GM18519 (cell line): ENCODE measurements at regions not wholly inside any gene's neighbourhood (a gene's known extent, or its start where the extent isn't known, plus 50 kb on each side); places are given as distances from the start of the nearest gene placed in this dataset.
"Not testable (repeated sequence)": the region's sequence is repeated elsewhere in the genome, so short reads cannot be mapped to it uniquely, and the experiment has no call there.

ENCODE experiments used
- ATAC-seq: cut with Tn5 transposase; IDR thresholded peaks from one replicate; pipeline ENCODE4 v1.9.1; 2021; ENCODE audit warnings: mild to moderate bottlenecking, moderate library complexity; ENCODE audit not compliant: unreplicated experiment, low FRiP score

DNA sequence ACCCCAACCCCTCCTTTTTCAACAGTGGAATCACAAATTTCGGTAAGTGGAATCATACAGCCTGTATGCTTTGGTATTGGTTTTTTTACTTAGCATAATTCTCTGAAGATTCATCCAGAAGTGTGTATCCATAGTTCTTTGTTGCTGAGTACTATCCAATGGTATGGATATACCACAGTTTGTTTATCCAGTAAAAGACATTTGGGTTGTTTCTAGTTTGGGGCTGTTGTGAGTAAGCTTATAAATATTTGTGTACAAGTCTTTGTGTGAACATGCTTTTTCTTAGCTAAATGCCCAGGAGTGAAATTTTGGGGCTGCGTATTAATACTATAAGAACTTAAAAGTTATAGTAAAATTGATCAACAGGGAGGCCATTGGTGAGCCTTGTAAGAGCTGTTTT, 57.5 kb upstream of the GC start:
- ATAC-seq: no peak

DNA sequence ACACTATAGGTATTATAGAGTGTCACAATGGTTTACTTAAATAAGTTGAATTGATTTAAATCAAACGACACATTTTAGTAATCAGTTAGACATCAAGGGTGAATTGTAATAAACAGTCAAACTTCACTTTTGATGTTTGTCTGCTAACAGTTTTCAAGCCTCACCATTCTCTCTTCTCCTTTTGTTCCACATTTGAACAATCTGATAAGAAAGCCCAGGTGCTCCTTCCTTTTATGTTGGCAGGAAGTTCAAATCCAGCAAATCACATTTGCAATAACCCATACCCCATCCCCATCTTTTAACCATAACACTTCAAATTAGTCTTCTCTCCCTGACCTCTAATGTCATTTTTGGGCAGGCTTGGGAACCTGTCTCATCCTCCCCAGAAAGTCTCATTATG, 63.4 kb upstream of the GC start:
- ATAC-seq: no peak

DNA sequence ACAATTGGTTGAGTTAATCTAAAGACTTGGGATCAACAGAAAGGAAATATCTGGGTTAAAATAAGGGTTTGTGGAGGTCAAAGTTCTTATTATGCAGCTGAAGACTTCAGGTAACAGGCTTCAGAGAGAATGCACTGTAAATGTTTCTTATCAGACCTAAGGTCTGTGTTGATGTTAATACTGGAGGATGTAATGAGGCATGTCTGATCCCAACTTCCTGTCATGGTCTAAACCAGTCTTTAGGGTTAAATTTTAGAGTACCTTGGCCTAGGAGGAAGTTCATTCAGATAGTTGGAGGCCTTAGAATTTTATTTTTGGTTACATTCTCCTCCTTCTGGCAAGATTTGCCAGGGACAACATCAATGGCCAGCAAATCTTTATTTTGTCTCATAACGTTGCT, 72.1 kb upstream of the GC start:
- no peak for ATAC-seq

DNA sequence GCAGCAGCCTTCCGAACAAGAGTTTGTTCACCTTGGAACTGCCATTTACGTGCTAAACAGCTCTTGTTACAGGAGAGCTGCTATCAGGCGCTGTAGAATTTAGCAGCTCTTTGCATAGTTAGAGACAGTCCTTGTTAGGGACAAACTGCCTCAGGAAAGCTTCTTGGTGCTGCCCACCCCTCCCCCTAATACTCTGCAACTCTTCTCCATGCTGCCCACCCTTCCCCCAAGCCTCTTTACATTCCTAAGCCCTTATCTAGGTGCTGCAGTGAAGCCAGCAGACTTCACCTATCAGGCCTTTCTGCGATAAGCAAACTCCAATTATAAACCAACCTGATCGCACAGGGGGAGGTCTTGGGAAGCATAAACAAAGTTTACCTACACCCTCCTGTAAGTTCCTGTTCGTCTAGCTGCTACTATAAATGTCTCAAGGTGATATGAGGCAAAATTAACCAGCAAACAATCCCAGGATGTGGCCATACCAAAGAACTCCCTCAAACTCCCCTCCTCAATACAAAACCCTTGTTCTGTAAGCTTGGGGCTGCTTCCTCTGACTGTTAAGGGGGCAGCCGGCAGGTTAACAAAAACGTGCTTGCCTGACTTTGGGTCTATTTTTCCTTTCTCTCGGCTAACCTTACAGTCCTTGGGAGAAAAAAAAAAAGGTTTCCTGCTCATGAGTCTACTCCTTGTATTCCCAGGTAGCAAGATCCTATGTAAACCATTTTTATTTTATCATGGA, 74.0 kb upstream of the GC start:
- ATAC-seq: no peak

DNA sequence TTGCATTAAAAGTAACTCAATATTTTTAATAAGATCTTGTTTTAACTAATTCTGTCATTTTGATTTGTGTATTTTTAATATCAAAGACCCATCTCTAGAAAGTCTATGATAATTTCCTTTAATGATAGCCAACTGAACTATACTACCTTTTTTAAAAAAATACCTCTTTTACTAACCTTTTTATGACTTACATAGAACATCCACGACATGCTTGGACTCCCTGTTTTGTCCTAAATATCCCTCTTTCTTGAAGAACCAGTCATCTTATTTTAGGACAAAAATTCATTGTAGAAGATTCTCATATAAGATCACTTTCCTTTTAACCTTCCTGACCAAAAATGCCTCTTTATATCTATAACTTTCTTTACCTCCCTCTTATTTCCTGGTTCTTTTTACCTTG, 76.8 kb upstream of the GC start:
- ATAC-seq: no peak

DNA sequence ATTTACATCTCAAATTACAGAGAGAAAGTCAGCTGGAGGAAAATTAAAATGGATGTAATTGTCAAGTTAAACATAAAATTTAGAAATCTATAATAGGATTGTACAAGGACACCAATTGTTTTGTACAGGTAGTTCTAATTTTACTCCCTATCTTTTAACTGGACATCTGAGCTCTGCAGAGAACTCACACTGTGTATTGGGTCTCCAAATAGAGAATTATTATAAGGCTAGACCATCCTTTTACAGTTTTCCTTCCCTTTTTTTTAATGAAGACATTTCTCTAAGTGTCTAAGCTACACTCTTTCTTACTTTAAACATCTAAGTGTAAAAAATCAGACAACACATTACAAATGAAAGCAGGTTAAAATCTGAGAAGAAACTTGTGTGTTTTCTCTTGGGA, 78.4 kb upstream of the GC start:
- no peak for ATAC-seq

DNA sequence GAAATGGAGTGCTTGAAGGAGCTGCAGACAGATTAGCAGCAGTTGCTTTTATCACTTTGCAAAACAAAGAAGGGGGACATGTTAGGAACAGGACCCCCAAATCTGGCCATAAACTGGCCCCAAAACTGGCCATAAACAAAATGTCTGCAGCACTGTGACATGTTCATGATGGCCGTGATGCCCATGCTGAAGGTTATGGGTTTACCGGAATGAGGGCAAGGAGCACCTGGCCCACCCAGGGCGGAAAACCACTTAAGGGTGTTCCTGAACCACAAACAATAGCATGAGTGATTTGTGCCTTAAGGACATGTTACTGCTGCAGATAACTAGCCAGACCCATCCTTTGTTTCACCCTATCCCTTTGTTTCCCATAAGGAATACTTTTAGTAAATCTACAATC, 79.6 kb upstream of the GC start:
- ATAC-seq: no peak

DNA sequence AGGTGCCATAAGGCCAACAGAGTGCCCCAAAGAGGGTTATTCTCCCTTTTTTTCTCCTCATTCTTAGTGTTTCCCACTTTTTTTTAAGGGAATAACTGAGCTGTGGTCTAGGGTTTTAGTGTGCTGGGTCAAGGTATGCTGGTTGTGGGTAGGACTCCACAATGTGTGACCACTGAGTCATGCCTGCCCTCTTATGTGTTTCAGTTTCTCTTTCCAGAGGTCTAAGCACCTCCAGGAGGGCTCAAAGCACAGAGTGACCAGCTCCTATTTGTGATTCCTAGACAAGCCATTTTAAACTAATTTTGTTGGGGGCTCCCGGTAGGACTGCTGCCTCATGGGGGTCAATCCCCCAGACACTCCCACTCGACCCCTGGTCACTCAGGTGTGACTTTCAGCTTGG, 80.5 kb upstream of the GC start:
- ATAC-seq: no peak

DNA sequence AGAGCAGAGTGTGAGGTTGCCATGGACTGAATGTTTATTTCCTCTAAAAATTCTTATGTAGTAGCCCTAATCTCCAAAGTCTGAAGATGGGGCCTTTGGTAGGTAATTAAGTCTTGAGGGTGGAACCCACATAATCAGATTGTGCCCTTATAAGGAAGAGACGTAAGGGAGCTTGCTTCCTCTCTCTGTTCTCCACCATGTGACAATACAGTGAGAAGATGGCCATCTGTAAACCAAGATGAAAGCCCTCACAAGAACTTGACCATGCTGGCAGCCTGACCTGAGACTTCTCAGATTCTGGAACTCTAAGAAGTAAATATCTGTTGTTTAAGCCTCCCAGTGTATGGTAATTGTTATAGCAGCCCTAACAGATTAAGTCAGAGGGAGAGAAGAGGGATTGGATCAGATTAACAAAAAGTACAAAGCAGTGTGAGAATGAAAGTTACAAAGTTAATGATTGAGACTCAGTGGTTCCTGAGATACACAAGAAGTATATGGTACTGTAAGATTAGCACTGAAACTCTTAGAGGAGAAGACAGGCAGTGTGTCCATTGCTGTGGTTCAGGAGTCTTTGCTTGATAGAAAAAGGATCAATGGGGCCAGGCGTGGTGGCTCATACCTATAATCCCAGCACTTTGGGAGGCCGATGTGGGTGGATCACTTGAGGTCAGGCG, 82.5 kb upstream of the GC start:
- no peak for ATAC-seq

DNA sequence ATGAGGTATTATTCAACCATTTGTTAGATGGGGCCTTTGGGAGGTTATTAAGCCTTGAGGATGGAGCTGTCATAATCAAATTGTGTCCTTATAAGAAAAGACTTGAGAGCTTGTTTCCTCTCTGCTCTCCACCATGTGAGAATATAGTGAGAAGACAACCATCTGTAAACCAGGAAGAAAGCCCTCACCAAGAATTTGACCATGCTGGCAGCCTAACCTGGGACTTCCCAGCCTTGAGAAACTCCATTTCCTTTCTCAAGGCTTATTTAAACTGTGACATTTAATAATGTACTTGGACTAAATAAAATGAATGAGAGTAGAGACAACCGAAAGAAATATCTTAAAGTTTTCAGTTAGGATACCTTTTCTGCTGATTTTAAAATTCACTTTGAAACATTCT, 83.7 kb upstream of the GC start:
- no peak for ATAC-seq

DNA sequence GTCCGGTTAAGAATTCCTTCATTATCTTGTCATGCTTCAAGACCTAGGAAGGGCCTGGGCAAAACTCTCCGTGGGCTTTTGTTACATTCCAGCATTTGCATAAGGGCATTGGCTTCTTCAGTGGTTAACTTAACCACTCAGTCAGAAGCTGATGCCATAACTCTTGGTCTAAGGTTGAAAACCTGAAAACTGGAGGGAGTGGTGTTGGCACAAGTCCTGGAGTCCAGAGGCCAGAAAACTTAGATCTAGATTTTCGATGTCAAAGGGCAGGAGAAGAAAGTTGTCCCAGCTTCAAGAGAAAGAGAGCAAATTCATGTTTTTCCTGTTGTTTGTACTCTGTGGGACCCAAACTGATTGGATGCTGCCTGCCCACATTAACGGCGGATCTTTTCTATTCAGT, 86.6 kb upstream of the GC start:
- ATAC-seq: no peak

DNA sequence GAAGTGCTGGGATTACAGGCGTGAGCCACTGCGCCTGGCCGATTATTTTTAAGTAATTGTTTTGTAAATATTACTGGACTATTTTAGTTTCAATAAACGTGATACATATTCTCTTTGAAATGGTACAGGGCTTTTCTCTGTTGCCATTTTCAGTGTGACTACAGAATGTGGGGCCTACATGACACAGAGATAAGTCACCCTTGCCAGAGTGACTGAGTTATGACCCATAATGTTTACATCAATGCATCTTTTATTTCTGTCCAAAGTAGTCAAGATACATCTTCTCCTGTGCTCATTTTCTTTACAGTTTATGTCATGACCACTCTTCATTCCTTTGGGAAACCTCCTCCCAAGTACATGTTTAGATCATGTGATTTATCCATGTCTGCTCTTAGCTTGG, 88.3 kb upstream of the GC start:
- ATAC-seq: no peak

DNA sequence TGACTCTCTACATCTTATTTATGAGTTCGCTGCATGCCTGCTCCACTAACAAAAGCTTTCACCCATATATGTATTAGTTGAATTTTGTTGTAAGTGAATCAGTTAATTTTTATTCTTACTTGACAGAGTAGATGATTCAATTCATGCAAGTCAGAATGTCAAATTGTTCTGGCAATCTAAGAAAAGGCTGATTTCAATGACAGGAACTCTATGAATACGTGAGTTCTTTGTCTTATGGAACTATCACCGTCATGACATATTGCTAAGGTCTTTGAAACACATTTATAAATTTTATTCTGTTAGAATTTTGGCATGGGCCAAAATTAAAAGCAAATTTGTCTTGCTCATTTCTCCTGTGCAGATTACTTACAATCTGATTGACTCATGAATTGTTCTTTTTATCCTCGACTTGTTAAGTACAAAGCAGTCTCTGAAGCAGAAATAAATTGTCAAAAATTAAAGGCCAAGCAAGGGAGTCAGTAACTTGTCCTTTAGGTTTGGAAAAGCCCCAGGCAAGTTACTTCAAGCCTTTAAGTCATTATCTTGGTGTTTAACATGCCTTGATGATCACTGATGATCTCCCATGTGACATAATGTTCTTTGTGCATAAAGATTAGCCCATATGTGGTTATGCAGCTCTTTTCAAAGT, 89.0 kb upstream of the GC start:
- no peak for ATAC-seq

DNA sequence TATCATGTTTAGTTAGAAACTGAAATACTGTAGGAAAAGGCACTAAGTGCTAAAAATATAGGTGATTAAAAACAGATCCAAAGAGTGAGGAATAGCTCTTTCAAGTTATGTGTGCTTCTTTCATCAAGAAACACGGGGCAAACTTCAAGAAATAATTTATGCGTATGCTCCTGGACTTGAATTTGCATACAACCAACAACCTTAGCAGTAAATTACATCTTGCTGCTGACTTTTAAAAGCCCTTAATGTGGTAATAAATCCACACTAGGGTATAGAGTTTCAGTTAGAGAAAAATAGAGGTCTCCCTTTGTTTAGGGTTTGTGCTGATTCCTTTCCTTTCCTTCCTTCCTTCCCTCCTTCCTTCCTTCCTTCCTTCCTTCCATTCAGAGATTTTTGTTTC, 94.5 kb upstream of the GC start:
- no peak for ATAC-seq

DNA sequence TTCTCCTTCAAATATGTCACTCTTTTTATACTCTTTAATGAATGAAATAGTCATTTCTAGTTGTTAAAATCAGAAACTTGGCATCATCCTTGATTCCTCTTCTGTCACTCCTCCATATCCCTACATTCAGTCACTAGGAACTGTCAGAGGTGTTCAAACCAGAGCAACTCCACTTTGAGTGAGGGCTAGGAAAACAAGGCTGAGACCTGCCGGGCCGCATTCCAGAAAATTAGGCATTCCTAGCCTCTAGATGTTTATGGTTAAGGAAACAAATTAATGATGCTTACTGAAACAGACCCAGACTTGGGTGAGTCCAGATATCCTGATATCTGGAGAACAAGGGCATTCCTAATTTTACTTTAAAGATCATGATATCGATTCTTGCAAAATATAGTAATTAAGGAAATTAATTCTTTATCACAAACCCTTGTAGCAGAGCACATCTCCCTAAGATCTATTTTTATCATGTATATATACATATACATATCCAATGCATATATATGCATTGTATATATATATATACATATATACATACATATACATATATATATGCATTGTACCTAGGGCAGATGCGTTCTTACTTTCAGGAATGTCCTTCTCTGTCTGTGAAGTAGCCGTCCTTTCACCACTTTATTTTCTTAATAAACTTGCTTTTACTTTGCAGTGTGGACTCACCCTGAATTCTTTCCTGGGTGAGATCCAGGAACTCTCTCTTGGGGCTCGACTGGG, 98.4 kb upstream of the GC start:
- no peak for ATAC-seq

DNA sequence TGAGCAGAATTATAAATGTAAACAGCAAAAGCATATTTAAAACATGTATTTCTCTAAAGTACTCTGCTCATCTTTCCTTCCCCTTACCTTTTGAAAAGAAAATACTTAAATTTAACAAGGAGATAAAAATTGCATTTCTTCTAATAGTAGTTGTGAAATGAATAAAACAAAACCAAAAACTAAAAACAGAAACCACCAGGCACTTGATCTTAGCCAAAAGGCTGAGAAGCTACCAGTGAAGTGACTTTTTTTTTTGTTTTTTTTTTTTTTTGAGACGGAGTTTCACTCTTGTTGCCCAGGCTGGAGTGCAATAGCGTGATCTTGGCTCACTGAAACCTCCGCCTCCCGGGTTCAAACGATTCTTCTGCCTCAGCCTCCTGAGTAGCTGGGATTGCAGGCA, 116.5 kb upstream of the GC start:
- peak; percentile 60 for ATAC-seq

DNA sequence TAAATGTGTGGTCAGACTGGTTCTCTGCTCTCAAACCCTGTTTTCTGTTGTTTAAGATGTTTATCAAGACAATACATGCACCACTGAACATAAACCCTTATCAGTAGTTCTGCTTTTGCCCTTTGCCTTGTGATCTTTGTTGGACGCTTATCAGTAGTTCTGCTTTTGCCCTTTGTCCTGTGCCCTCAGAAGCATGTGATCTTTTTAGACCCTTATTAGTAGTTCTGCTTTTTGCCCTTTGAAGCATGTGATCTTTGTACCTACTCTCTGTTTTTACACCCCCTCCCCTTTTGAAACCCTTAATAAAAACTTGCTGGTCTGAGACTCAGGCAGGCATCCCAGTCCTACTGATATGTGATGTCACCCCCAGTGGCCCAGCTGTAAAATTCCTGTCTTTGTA, 121.7 kb upstream of the GC start:
- ATAC-seq: not testable (repeated sequence)

DNA sequence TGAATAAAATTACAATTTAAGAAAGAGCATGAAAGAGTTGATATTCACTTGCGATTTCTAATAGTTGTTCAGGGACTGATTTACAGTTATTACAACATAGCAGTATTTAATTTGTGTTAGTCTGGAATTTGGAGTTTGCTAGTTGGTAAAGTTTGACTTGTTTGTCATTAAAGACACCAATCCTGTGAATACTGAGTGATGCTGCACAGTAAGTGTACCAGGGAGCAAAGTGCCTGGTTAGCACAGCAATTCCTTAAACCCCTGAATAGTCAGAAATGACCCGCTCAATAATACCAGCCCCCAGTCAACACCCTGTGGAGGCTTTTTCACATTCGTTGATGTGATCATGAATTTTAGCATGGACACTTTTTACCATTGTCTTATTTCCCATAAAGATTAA, 122.2 kb upstream of the GC start:
- ATAC-seq: no peak

DNA sequence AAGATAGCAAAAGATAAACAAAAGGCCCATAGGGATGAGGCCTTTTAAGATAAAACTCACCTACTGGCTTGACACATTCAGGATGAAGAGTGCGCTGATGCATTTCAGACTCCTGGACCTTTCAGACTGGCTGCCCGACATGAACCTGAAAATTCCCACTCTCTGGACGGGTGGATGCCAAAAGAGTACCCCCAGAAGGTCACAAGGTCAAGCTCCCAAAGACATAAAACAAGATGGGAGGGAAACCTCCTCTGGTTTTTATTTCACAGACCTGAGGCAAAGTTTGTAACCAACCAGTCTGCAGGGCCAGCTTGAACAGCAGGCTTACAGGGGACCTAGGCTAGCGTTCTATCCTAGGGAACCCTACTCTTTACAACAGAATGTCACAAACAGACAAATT, 123.2 kb upstream of the GC start:
- ATAC-seq: no peak

DNA sequence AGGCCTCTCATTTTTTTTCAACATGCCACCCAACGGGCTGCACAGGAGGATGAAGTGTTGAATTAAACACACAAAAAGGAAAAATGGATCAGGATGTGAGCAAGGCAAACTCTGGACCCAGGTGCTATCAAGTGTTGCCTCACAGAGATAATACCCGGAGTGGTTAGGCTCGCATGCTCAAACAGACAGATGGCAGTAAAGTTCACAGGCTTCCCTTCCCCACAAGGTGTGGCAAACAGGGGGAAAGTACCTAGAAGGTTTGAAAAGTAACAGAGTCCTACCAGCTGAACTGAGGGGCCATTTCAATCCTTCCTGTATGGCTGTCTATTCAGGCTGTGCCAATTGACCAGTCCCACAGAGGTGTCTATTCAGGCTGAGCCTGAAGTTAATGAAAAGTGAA, 123.9 kb upstream of the GC start:
- no peak for ATAC-seq

DNA sequence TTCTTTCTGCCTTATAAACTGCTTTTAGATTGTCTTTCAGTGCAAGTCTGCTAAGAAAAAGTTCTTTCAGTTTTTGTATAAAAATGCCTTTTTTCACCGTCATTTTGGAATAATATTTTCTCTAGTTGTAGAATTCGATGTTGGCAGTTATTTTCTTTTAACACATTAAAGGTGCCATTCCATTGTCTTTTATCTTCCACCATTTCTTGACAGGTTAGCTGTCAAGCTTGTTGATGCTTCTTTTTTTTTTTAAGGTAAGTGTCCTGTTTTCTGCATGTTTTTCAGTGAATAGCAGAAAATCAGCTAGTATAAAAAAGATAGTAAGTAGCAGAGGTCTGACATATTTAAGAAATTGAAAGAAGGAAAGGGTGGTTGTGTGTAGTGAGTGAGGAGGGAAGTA, 118.5 kb upstream of the NPFFR2 start:
- ATAC-seq: no peak
